Keratinocyte (primary cell): ENCODE measurements at regions not wholly inside any gene's neighbourhood (a gene's known extent, or its start where the extent isn't known, plus 50 kb on each side); places are given as distances from the start of the nearest gene placed in this dataset.

ENCODE experiments used
- DNase-seq: peaks from one replicate; pipeline ENCODE4 v3.0.0-alpha.2; 2011; ENCODE audit warnings: low read depth, missing footprints, low spot score
- FAIRE-seq: peaks from 2 replicates; lab custom pipeline; 2011; peaks lifted over from hg19 to GRCh38; lab: Jason Lieb, UNC
- H2AFZ ChIP-seq: 2 replicates; pipeline ENCODE4 v1.6.0; 2012; ENCODE audit warnings: low read length, control low read depth, inconsistent platforms; ENCODE audit not compliant: control insufficient read depth
- H3K27ac ChIP-seq: 2 replicates; pipeline ENCODE4 v1.5.1; 2011; ENCODE audit warnings: low read length; ENCODE audit not compliant: control insufficient read depth, insufficient read depth
- H3K27me3 ChIP-seq: 3 replicates; pipeline ENCODE4 v1.6.0; 2011; ENCODE audit warnings: low read length; ENCODE audit not compliant: control insufficient read depth, insufficient read depth; ENCODE audit errors: extremely low read depth
- H3K36me3 ChIP-seq, 2 experiments: 2 replicates in 1 of 2; 3 replicates in 1 of 2; pipeline ENCODE4 v1.5.1; 2011; ENCODE audit warnings: low read length in 2 of 2, mild to moderate bottlenecking in 1 of 2; ENCODE audit not compliant: control insufficient read depth in 2 of 2, insufficient read depth in 2 of 2; ENCODE audit errors: extremely low read depth in 1 of 2
- H3K4me1 ChIP-seq: 3 replicates; pipeline ENCODE4 v1.5.1; 2011; ENCODE audit warnings: low read length; ENCODE audit not compliant: control insufficient read depth, insufficient read depth; ENCODE audit errors: extremely low read depth
- H3K4me2 ChIP-seq: 3 replicates; pipeline ENCODE4 v1.6.0; 2011; ENCODE audit warnings: low read depth, low read length; ENCODE audit not compliant: control insufficient read depth, insufficient read depth; ENCODE audit errors: extremely low read depth
- H3K4me3 ChIP-seq, 3 experiments: fragments of 200-600 bp in 1 of 3; sonication (generic) in 1 of 3; 2 replicates in 2 of 3; 3 replicates in 1 of 3; pipeline ENCODE4 v1.5.1; 2011 to 2016; ENCODE audit warnings: low read length in 3 of 3, mild to moderate bottlenecking in 3 of 3, control low read depth in 2 of 3, inconsistent platforms in 1 of 3, low read depth in 1 of 3, mixed read lengths in 1 of 3, mixed run types in 1 of 3, moderate library complexity in 1 of 3; ENCODE audit not compliant: control insufficient read depth in 2 of 3, insufficient read depth in 2 of 3; ENCODE audit errors: extremely low read depth in 1 of 3
- H3K79me2 ChIP-seq: 2 replicates; pipeline ENCODE4 v1.6.0; 2012; ENCODE audit warnings: low read length; ENCODE audit not compliant: control insufficient read depth, insufficient read depth
- H3K9ac ChIP-seq: 3 replicates; pipeline ENCODE4 v1.6.0; 2011; ENCODE audit warnings: low read length; ENCODE audit not compliant: control insufficient read depth, insufficient read depth; ENCODE audit errors: extremely low read depth
- H3K9me1 ChIP-seq: 3 replicates; pipeline ENCODE4 v1.6.0; 2011; ENCODE audit warnings: low read length; ENCODE audit not compliant: control insufficient read depth, insufficient read depth; ENCODE audit errors: extremely low read depth
- H3K9me3 ChIP-seq: 2 replicates; pipeline ENCODE4 v1.5.1; 2012; ENCODE audit warnings: low read depth, low read length; ENCODE audit not compliant: control insufficient read depth
- H4K20me1 ChIP-seq: 3 replicates; pipeline ENCODE4 v1.6.0; 2011; ENCODE audit warnings: low read length; ENCODE audit not compliant: control insufficient read depth, insufficient read depth; ENCODE audit errors: extremely low read depth
- EZH2 ChIP-seq: IDR thresholded peaks from one replicate; pipeline ENCODE4 v1.6.1; 2012; ENCODE audit warnings: inconsistent platforms, mild to moderate bottlenecking, low read length, moderate library complexity
- dilution Hi-C: fragments of 300-500 bp; cut with MboI; formaldehyde crosslinking; loops from one replicate; pipeline ENCODE4 v1.7.0; 2020; ENCODE audit warnings: low sequenced_read_pairs; ENCODE audit not compliant: extremely low pct_ligation_motif_present
- TF ChIP-seq, protein P1 (sequence below), 3 experiments: IDR thresholded peaks in 1 of 3; conservative IDR thresholded peaks in 1 of 3; optimal IDR thresholded peaks in 1 of 3; 2 replicates in 2 of 3; 3 replicates in 1 of 3; pipeline versions ENCODE3 to v1.5.1; 2011; ENCODE audit warnings: low read length in 3 of 3, mild to moderate bottlenecking in 3 of 3, moderate library complexity in 2 of 3, control low read depth in 1 of 3, inconsistent platforms in 1 of 3; ENCODE audit not compliant: insufficient read depth in 2 of 3; ENCODE audit errors: extremely low read depth in 1 of 3

DNA sequence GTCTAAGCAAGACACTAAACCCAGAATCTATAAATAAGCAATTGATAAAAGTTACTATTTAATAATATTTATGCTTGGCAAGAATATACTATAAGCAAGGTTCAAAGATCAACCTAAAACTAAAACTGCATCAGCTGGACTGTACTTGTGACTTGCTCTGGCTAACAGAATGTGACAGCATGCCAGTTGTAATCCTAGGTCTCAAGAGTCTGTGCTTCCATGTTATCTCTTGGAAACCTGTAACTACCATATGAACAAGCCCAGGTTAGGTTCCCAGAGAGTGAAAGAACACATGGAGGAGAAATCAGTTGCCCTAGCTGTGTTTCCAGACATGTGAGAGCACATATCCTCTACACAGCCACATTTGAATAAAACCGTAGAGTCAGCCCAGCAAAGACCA, 297.4 kb downstream of the CDH2 start:
- H4K20me1 ChIP-seq = no peaks in the 10 kb centered on the region
- no peak overlapping the region for H3K9ac ChIP-seq
- dilution Hi-C loops = no loop called here
- no peaks in the 10 kb centered on the region for H3K9me1 ChIP-seq
- TF ChIP-seq, protein P1, sequence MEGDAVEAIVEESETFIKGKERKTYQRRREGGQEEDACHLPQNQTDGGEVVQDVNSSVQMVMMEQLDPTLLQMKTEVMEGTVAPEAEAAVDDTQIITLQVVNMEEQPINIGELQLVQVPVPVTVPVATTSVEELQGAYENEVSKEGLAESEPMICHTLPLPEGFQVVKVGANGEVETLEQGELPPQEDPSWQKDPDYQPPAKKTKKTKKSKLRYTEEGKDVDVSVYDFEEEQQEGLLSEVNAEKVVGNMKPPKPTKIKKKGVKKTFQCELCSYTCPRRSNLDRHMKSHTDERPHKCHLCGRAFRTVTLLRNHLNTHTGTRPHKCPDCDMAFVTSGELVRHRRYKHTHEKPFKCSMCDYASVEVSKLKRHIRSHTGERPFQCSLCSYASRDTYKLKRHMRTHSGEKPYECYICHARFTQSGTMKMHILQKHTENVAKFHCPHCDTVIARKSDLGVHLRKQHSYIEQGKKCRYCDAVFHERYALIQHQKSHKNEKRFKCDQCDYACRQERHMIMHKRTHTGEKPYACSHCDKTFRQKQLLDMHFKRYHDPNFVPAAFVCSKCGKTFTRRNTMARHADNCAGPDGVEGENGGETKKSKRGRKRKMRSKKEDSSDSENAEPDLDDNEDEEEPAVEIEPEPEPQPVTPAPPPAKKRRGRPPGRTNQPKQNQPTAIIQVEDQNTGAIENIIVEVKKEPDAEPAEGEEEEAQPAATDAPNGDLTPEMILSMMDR (optimal IDR thresholded peaks at IDR 0.05 in 1 of 3, IDR thresholded peaks at IDR 0.05 in 1 of 3, conservative IDR thresholded peaks at IDR 0.05 in 1 of 3; ENCODE audit: extremely low read depth in 1 of 3, insufficient read depth in 2 of 3, low read length in 3 of 3) = no peak
- no peak for TF ChIP-seq EZH2
- H3K9me3 ChIP-seq = no peaks in the 10 kb centered on the region
- DNase-seq (no peak), FAIRE-seq (peak; percentile 13)
- no peak overlapping the region for H3K4me3 ChIP-seq
- no peaks in the 10 kb centered on the region for H3K36me3 ChIP-seq
- no peak overlapping the region for H3K4me2 ChIP-seq
- no peak overlapping the region for H2AFZ ChIP-seq
- H3K79me2 ChIP-seq = no peaks in the 10 kb centered on the region
- H3K27ac ChIP-seq = no peak overlapping the region
- H3K27me3 ChIP-seq = no peaks in the 10 kb centered on the region
- H3K4me1 ChIP-seq = no peaks in the 10 kb centered on the region

- no peak overlapping the region for H3K4me3 ChIP-seq
- H3K9me3 ChIP-seq = no peaks in the 10 kb centered on the region
- H3K79me2 ChIP-seq = no peaks in the 10 kb centered on the region
- dilution Hi-C loops = no loop called here
- no peaks in the 10 kb centered on the region for H3K4me1 ChIP-seq
- H3K9me1 ChIP-seq = no peaks in the 10 kb centered on the region
- no peaks in the 10 kb centered on the region for H4K20me1 ChIP-seq
- no peaks in the 10 kb centered on the region for H3K36me3 ChIP-seq
- H3K9ac ChIP-seq = no peak overlapping the region
- H3K27ac ChIP-seq = no peak overlapping the region
- TF ChIP-seq, protein P1 (optimal IDR thresholded peaks at IDR 0.05 in 1 of 3, IDR thresholded peaks at IDR 0.05 in 1 of 3, conservative IDR thresholded peaks at IDR 0.05 in 1 of 3; ENCODE audit: extremely low read depth in 1 of 3, insufficient read depth in 2 of 3, low read length in 3 of 3) = no peak
- TF ChIP-seq EZH2 = no peak
- no peak for DNase-seq
- no peaks in the 10 kb centered on the region for H3K27me3 ChIP-seq
- no peak for FAIRE-seq
- no peak overlapping the region for H3K4me2 ChIP-seq
- no peak overlapping the region for H2AFZ ChIP-seq
These were observed 305.2 kb downstream of the CDH2 start for GRCh38 chr18:27871726-27872125.
